Liver (tissue), 8 donors: ENCODE measurements at regions not wholly inside any gene's neighbourhood (a gene's known extent, or its start where the extent isn't known, plus 50 kb on each side); places are given as distances from the start of the nearest gene placed in this dataset.
A peak's percentile ranks its signal among the peaks of the same experiment; 100 is the strongest.
"Not testable (repeated sequence)": the region's sequence is repeated elsewhere in the genome, so short reads cannot be mapped to it uniquely, and the experiment has no call there.

Experiments
- DNase-seq: peaks from one replicate; pipeline ENCODE4 v3.0.0-alpha.2; 2017; ENCODE audit warnings: low spot score
- H3K27ac ChIP-seq, 2 donors: one replicate each; pipeline ENCODE4 v1.7.0; 2013; ENCODE audit warnings: inconsistent platforms in 2 of 2, low read length in 2 of 2, control low read depth in 1 of 2, low read depth in 1 of 2, mild to moderate bottlenecking in 1 of 2
- H3K27me3 ChIP-seq, 4 donors: one replicate each; pipeline versions ENCODE4 v1.6.1 to v1.7.0; 2013; ENCODE audit warnings: low read length in 3 of 4, inconsistent platforms in 1 of 4, mild to moderate bottlenecking in 1 of 4, moderate library complexity in 1 of 4; ENCODE audit not compliant: control insufficient read depth in 4 of 4, insufficient read depth in 4 of 4
- H3K36me3 ChIP-seq, 4 donors: one replicate each; pipeline versions ENCODE4 v1.6.1 to v1.7.0; 2013; ENCODE audit warnings: low read length in 3 of 4, mild to moderate bottlenecking in 3 of 4, low read depth in 1 of 4, moderate library complexity in 1 of 4; ENCODE audit not compliant: control insufficient read depth in 4 of 4, insufficient read depth in 3 of 4
- H3K4me1 ChIP-seq, 4 donors: one replicate each; pipeline versions ENCODE4 v1.6.1 to v1.7.0; 2013; ENCODE audit warnings: low read length in 3 of 4, mild to moderate bottlenecking in 3 of 4, moderate library complexity in 1 of 4; ENCODE audit not compliant: control insufficient read depth in 4 of 4, insufficient read depth in 4 of 4
- H3K4me3 ChIP-seq, 3 donors: one replicate each; pipeline versions ENCODE4 v1.6.1 to v1.7.0; 2013; ENCODE audit warnings: low read length in 3 of 3, control low read depth in 1 of 3, low read depth in 1 of 3, mild to moderate bottlenecking in 1 of 3
- H3K9ac ChIP-seq, 2 donors: one replicate each; pipeline ENCODE4 v1.7.0; 2013; ENCODE audit warnings: low read length in 2 of 2, mild to moderate bottlenecking in 2 of 2, moderate library complexity in 2 of 2, control low read depth in 1 of 2, low read depth in 1 of 2
- H3K9me3 ChIP-seq, 4 donors: one replicate each; pipeline versions ENCODE4 v1.6.1 to v1.7.0; 2013; ENCODE audit warnings: low read length in 3 of 4; ENCODE audit not compliant: control insufficient read depth in 4 of 4
- FOXA1 ChIP-seq: IDR thresholded peaks from 2 replicates; pipeline ENCODE4 v1.6.1; 2016; ENCODE audit warnings: antibody characterized with exemption
- FOXA2 ChIP-seq: IDR thresholded peaks from 2 replicates; pipeline ENCODE4 v1.6.1; 2016; ENCODE audit warnings: antibody characterized with exemption
- GABPA ChIP-seq, 2 donors: IDR thresholded peaks in 1 of 2; conservative IDR thresholded peaks in 1 of 2; 2 replicates each; pipeline ENCODE4 v1.6.1; 2016; ENCODE audit warnings: antibody characterized with exemption in 2 of 2, mild to moderate bottlenecking in 1 of 2, moderate library complexity in 1 of 2
- HNF4A ChIP-seq, 2 donors: conservative IDR thresholded peaks; 2 replicates each; pipeline ENCODE4 v1.6.1; 2016; ENCODE audit warnings: antibody characterized with exemption in 2 of 2, mild to moderate bottlenecking in 2 of 2
- HNF4G ChIP-seq: IDR thresholded peaks from 2 replicates; pipeline ENCODE4 v1.6.1; 2016; ENCODE audit warnings: antibody characterized with exemption
- MAX ChIP-seq: IDR thresholded peaks from 2 replicates; pipeline ENCODE4 v1.6.1; 2016; ENCODE audit warnings: antibody characterized with exemption
- NR2F2 ChIP-seq: IDR thresholded peaks from 2 replicates; pipeline ENCODE4 v1.6.1; 2016; ENCODE audit warnings: antibody characterized with exemption
- RAD21 ChIP-seq, 2 donors: IDR thresholded peaks; 2 replicates each; pipeline ENCODE4 v1.6.1; 2016; ENCODE audit warnings: antibody characterized with exemption in 2 of 2, mild to moderate bottlenecking in 2 of 2
- RXRA ChIP-seq, 2 donors: IDR thresholded peaks; 2 replicates each; pipeline ENCODE4 v1.6.1; 2017 to 2018; ENCODE audit warnings: antibody characterized with exemption in 2 of 2, mild to moderate bottlenecking in 1 of 2
- SP1 ChIP-seq: IDR thresholded peaks from 2 replicates; pipeline ENCODE4 v1.6.1; 2018; ENCODE audit warnings: antibody characterized with exemption, mild to moderate bottlenecking
- TAF1 ChIP-seq: conservative IDR thresholded peaks from 2 replicates; pipeline ENCODE4 v1.6.1; 2016; ENCODE audit warnings: antibody characterized with exemption, mild to moderate bottlenecking
- YY1 ChIP-seq: IDR thresholded peaks from 2 replicates; pipeline ENCODE4 v1.6.1; 2016; ENCODE audit warnings: antibody characterized with exemption, mild to moderate bottlenecking
- WGBS: extraction: QIAGEN DNeasy Blood & Tissue Kit; methylation state at CpG from one replicate; pipeline ENCODE4 v1.1.7; 2013; 5-methylcytosine and 5-hydroxymethylcytosine counted together
- TF ChIP-seq, protein P1 (sequence below): fragments of 150-350 bp; IDR thresholded peaks from 2 replicates; pipeline ENCODE4 v1.5.1; 2017; ENCODE audit warnings: improper control_type of control experiment, low read depth, low read length; ENCODE audit not compliant: missing input control
- donor health status: healthy.
- donor health status: healthy.
- donor health status: healthy.
- donor health status: healthy.
- donor health status: healthy.

DNA sequence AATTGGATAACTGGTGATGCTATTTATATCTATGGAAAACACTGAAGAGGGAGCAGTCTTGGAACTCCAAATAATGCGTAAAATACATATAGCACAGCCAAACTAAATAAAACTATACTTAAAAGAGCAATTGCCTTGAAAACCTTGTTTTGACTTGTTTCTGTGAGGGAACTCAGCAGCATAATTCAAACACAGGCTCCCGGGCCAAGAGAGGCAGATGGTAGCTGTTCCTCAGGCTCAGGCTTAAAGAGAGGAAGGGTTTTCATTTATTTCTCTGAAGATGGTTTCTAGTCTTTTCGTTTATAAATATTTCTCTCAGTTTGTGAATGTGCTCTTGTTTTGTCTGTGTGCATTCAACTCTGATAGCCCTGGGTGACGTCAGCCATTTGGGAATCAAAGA, 82.4 kb downstream of the FANCF start (continued):
- TF ChIP-seq, protein P1, sequence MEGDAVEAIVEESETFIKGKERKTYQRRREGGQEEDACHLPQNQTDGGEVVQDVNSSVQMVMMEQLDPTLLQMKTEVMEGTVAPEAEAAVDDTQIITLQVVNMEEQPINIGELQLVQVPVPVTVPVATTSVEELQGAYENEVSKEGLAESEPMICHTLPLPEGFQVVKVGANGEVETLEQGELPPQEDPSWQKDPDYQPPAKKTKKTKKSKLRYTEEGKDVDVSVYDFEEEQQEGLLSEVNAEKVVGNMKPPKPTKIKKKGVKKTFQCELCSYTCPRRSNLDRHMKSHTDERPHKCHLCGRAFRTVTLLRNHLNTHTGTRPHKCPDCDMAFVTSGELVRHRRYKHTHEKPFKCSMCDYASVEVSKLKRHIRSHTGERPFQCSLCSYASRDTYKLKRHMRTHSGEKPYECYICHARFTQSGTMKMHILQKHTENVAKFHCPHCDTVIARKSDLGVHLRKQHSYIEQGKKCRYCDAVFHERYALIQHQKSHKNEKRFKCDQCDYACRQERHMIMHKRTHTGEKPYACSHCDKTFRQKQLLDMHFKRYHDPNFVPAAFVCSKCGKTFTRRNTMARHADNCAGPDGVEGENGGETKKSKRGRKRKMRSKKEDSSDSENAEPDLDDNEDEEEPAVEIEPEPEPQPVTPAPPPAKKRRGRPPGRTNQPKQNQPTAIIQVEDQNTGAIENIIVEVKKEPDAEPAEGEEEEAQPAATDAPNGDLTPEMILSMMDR: no peak

DNA sequence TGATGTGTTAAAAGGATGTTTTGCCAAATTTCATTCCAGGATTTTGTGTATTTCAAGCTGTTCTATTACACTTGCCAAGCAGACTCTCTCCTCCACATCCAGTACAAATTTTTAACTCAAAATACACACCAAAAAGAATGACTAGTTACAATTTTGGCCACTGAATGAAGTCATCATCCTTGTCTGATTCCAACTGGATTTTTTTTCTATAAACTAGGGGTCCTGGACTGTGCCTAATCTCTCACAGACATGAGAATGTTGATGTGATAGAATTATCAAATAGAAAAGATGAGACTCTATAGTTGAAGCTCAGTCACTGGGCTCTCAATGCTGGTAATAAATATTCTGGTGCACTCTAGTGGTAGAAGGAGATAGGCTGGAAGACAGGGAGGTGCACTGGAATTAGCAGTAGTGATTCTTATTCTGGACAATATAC, 85.8 kb downstream of the FANCF start:
- Histone ChIP-seq H3K9me3 (no peaks in the 10 kb centered on the region), H3K36me3 (no peaks in the 10 kb centered on the region), H3K27me3 (peaks cover 0 to 3% (median 0%) of the 10 kb centered on the region in 4 donors), H3K9ac (no peak overlapping the region), H3K4me1 (no peaks in the 10 kb centered on the region), H3K27ac (no peak overlapping the region), H3K4me3 (no peak overlapping the region)
- TF ChIP-seq YY1 (no peak), SP1 (no peak), RAD21 (IDR thresholded peaks at IDR 0.05) (peak; percentile 70 to 74)
- TF ChIP-seq, protein P1: peak; percentile 34
- no peak for DNase-seq

DNA sequence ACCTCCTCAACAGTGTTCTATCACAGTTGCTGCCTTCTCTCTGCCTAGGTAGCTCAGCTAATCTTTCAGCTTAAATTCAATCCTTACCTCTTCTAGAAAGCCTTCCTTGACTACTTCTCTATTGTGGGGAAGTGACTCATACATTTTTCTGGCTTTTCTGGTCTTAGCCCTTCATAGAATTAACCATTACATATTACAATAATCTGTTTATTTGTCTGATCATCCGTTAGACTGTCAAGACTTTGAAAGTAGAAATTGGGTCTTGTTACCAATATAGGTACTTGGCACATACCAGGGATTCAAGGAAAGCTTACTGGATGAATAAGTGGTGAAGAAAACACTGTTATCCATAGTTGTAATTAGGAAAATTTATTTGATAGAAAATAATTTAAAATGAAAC, 89.6 kb downstream of the FANCF start:
- Histone ChIP-seq H3K4me3 (no peak overlapping the region), H3K9ac (no peak overlapping the region), H3K27ac (no peak overlapping the region), H3K4me1 (no peaks in the 10 kb centered on the region), H3K27me3 (peaks cover 0 to 3% (median 0%) of the 10 kb centered on the region in 4 donors), H3K36me3 (no peaks in the 10 kb centered on the region), H3K9me3 (no peaks in the 10 kb centered on the region)
- no peak for DNase-seq
- 20% methylated on average over 1 of the region's 1 CpG for WGBS
- TF ChIP-seq RXRA (IDR thresholded peaks at IDR 0.05) (no peak), RAD21 (IDR thresholded peaks at IDR 0.05) (no peak), NR2F2 (no peak), SP1 (no peak), TAF1 (no peak), HNF4G (no peak), HNF4A (conservative IDR thresholded peaks at IDR 0.05) (no peak), MAX (no peak), FOXA2 (no peak), GABPA (IDR thresholded peaks at IDR 0.05 in 1 of 2, conservative IDR thresholded peaks at IDR 0.05 in 1 of 2) (no peak), FOXA1 (no peak)
- TF ChIP-seq, protein P1: no peak

DNA sequence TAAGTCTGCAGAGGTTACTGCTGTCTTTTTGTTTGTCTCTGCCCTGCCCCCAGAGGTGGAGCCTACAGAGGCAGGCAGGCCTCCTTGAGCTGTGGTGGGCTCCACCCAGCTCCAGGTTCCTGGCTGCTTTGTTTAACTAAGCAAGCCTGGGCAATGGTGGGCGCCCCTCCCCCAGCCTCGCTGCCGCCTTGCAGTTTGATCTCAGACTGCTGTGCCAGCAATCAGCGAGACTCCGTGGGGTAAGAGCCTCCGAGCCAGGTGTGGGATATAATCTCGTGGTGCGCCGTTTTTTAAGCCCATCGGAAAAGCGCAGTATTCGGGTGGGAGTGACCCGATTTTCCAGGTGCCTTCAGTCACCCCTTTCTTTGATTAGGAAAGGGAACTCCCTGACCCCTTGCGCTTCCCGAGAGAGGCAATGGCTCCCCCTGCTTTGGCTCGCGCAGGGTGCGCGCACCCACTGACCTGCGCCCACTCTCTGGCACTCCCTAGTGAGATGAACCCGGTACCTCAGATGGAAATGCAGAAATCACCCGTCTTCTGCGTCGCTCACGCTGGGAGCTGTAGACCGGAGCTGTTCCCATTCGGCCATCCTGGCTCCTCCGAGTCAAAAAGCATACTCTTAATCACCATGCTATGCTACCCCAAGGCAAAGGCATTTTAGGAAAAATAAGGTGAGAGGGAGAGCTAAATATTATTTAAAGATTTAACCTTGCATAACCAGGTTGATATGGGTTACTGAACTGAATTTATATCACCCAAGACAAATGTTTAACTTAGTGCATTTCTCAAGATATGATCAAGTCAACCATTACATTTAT, 96.8 kb downstream of the FANCF start:
- H3K9me3 ChIP-seq, H3K27ac ChIP-seq, H3K4me1 ChIP-seq, H3K36me3 ChIP-seq, H3K4me3 ChIP-seq, DNase-seq, H3K27me3 ChIP-seq, H3K9ac ChIP-seq: not testable (repeated sequence)
- 48% methylated on average over 28 of the region's 28 CpGs for WGBS
